ENCODE measurements at regions not wholly inside any gene's neighbourhood (a gene's known extent, or its start where the extent isn't known, plus 50 kb on each side); places are given as distances from the start of the nearest gene placed in this dataset.

DNA sequence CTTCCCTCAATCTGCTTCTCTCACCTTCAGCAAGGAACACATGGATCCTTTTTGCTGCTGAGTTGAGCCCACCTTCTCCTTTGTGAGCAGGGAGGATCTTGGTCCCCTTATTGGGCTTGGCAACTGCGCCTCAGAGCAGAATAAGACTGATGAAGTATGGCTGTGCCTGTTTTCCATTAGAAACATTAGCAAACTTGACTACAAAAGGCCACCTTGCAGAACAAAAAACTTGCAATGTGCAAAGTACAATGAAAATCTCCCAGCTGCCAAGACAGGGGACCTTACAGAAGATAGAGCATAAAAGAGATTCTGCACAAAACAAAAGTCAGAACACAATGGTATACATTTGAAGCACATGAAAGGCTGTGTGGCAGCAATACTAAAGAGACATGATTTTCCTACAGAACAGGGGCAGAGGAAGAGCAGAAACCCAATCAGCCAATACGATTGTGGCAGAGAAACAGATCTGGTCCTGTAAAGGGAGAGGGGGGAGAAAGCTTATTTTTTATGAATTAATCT, 173.5 kb upstream of the SNX19 start:
- no peak for FAIRE-seq
- 62 to 75% (median 68%) methylated on average over 2 of the region's 2 CpGs for WGBS, 3 donors

DNA sequence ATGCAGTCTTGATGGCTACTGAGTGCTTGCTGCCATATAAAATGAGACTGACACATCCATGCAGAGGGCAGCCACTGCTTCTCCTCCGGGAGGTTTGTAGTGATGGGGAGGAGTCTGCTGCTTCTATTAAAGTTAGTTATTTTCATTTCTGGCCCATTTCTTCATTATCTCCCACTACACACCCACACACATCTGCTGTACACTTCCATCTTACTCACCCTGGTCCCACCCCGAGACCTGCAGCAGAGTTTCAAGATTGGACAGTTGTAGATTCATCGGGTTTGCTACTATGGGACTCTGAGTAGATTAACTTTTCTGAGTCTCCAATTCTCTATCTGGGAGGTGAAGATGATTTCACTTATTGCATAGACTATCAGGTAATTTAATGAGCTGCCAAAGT, 176.2 kb upstream of the SNX19 start:
- H3K4me3 ChIP-seq (ENCODE audit: low read depth in 1 of 3, low read length in 3 of 3): no peak overlapping the region
- FAIRE-seq: no peak
- no peak overlapping the region for H3K27ac ChIP-seq (ENCODE audit: low read depth in 1 of 3, low read length in 2 of 3)
- DNase-seq: no peak
- 86 to 89% (median 88%) methylated on average over 3 of the region's 3 CpGs for WGBS, 3 donors
- H3K9me3 ChIP-seq (ENCODE audit: control insufficient read depth in 2 of 2, insufficient read depth in 1 of 2, low read depth in 1 of 2, low read length in 1 of 2): no peaks in the 10 kb centered on the region
- no peaks in the 10 kb centered on the region for H3K36me3 ChIP-seq (ENCODE audit: control insufficient read depth in 3 of 3, insufficient read depth in 2 of 3, low read depth in 1 of 3, low read length in 3 of 3)
- peaks cover 0 to 2% (median 0%) of the 10 kb centered on the region in 3 donors for H3K27me3 ChIP-seq (ENCODE audit: control insufficient read depth in 3 of 3, insufficient read depth in 3 of 3, low read length in 3 of 3)
- H3K4me1 ChIP-seq (ENCODE audit: control insufficient read depth in 3 of 3, insufficient read depth in 2 of 3, low read depth in 1 of 3, low read length in 2 of 3): no peaks in the 10 kb centered on the region

More for the DNA sequence above, 173.5 kb upstream of the SNX19 start:
- H3K27me3 ChIP-seq (ENCODE audit: control insufficient read depth in 3 of 3, insufficient read depth in 3 of 3, low read length in 3 of 3): peaks cover 0 to 2% (median 0%) of the 10 kb centered on the region in 3 donors
- H3K27ac ChIP-seq (ENCODE audit: low read depth in 1 of 3, low read length in 2 of 3): no peak overlapping the region
- DNase-seq: no peak
- H3K4me1 ChIP-seq (ENCODE audit: control insufficient read depth in 3 of 3, insufficient read depth in 2 of 3, low read depth in 1 of 3, low read length in 2 of 3): no peaks in the 10 kb centered on the region
- no peaks in the 10 kb centered on the region for H3K36me3 ChIP-seq (ENCODE audit: control insufficient read depth in 3 of 3, insufficient read depth in 2 of 3, low read depth in 1 of 3, low read length in 3 of 3)
- H3K4me3 ChIP-seq (ENCODE audit: low read depth in 1 of 3, low read length in 3 of 3): no peak overlapping the region
- H3K9me3 ChIP-seq (ENCODE audit: control insufficient read depth in 2 of 2, insufficient read depth in 1 of 2, low read depth in 1 of 2, low read length in 1 of 2): peaks cover 0 to 5% of the 10 kb centered on the region in 2 donors

DNA sequence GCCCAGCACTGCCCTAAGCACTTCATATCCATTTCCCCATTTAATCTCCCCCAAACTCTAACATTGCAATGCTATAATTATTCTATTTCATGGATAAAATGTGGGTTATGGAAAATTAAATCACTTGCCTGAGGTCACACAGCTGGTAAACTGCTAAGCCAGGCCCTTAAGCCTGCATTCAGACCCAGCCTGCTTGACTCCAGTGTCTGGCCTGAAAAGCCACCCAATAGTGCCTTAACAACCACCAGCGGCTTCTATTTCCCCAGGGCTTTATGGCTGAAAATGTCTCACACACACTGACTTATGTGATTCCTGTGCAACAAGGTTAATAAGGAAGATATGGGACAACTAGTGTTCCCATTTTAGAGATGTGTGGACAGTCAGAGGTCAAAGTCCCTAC, 178.5 kb upstream of the SNX19 start:
- DNase-seq: no peak
- Histone ChIP-seq H3K27ac (ENCODE audit: low read depth in 1 of 3, low read length in 2 of 3) (no peak overlapping the region), H3K27me3 (ENCODE audit: control insufficient read depth in 3 of 3, insufficient read depth in 3 of 3, low read length in 3 of 3) (peaks cover 0 to 2% (median 0%) of the 10 kb centered on the region in 3 donors), H3K9me3 (ENCODE audit: control insufficient read depth in 2 of 2, insufficient read depth in 1 of 2, low read depth in 1 of 2, low read length in 1 of 2) (no peaks in the 10 kb centered on the region), H3K36me3 (ENCODE audit: control insufficient read depth in 3 of 3, insufficient read depth in 2 of 3, low read depth in 1 of 3, low read length in 3 of 3) (no peaks in the 10 kb centered on the region), H3K4me1 (ENCODE audit: control insufficient read depth in 3 of 3, insufficient read depth in 2 of 3, low read depth in 1 of 3, low read length in 2 of 3) (no peaks in the 10 kb centered on the region), H3K4me3 (ENCODE audit: low read depth in 1 of 3, low read length in 3 of 3) (no peak overlapping the region)
- 82 to 86% (median 86%) methylated on average over 1 of the region's 1 CpG for WGBS, 3 donors
- FAIRE-seq: no peak

DNA sequence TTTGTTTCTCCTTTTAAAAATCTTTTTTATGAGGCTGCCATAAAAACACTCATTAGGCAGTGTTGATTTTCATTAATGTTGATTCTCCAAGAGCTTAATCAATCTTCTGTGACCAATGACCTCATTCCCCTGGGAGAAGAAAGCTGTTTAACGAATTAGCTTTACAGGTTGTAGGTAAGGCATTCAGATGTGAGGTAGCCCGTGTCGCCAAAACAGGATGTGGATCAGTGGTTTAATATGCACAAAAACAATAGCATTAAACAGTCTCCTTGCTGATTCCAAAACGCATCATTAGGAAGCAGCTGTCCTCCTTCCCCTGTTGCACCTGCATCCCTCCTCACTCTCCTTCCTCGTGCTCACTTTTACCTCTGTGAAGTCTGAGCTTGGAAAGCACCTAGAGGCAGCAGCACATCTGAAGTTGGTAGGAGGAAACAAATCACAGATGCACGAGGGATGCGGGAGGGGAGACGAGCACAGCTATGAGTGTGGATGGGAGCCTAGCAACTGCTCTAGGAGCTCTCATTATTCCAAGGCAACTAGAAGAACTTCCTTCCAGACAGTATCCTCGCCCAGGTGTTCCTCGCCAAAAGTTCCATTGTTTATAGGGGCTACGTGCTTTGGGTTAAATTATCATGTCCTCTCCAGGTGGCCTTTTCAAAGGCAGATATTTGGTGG, 179.4 kb upstream of the SNX19 start:
- Histone ChIP-seq H3K27me3 (ENCODE audit: control insufficient read depth in 3 of 3, insufficient read depth in 3 of 3, low read length in 3 of 3) (peaks cover 0 to 2% (median 0%) of the 10 kb centered on the region in 3 donors), H3K9me3 (ENCODE audit: control insufficient read depth in 2 of 2, insufficient read depth in 1 of 2, low read depth in 1 of 2, low read length in 1 of 2) (no peaks in the 10 kb centered on the region), H3K36me3 (ENCODE audit: control insufficient read depth in 3 of 3, insufficient read depth in 2 of 3, low read depth in 1 of 3, low read length in 3 of 3) (no peaks in the 10 kb centered on the region), H3K4me1 (ENCODE audit: control insufficient read depth in 3 of 3, insufficient read depth in 2 of 3, low read depth in 1 of 3, low read length in 2 of 3) (no peaks in the 10 kb centered on the region), H3K27ac (ENCODE audit: low read depth in 1 of 3, low read length in 2 of 3) (no peak overlapping the region), H3K4me3 (ENCODE audit: low read depth in 1 of 3, low read length in 3 of 3) (no peak overlapping the region)
- no peak for FAIRE-seq
- no peak for DNase-seq
- WGBS, 3 donors: 65 to 71% (median 65%) methylated on average over 11 of the region's 11 CpGs

DNA sequence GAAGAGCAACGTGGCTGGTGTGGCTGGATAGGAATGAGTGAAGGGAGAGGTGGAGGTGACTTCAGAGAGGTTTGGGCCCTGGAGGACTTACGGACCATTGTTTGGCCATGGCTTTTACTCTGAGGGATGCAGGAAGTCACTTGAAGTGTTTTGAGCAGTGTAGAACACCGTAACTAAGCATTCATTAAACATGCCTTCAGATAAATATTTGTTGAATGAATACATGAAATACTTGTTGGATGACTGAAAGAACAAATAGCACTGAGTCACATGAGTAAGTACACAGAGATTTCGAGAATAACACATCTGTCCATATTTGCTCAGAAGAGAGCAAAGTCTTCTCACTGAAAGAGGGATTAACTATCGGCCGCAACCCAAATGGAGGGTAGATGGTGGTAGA, 182.7 kb upstream of the SNX19 start:
- H3K4me3 ChIP-seq (ENCODE audit: low read depth in 1 of 3, low read length in 3 of 3): no peak overlapping the region
- H3K27ac ChIP-seq (ENCODE audit: low read depth in 1 of 3, low read length in 2 of 3): no peak overlapping the region
- 42 to 62% (median 45%) methylated on average over 6 of the region's 6 CpGs for WGBS, 3 donors
- no peaks in the 10 kb centered on the region for H3K4me1 ChIP-seq (ENCODE audit: control insufficient read depth in 3 of 3, insufficient read depth in 2 of 3, low read depth in 1 of 3, low read length in 2 of 3)
- H3K36me3 ChIP-seq (ENCODE audit: control insufficient read depth in 3 of 3, insufficient read depth in 2 of 3, low read depth in 1 of 3, low read length in 3 of 3): no peaks in the 10 kb centered on the region
- no peaks in the 10 kb centered on the region for H3K9me3 ChIP-seq (ENCODE audit: control insufficient read depth in 2 of 2, insufficient read depth in 1 of 2, low read depth in 1 of 2, low read length in 1 of 2)
- H3K27me3 ChIP-seq (ENCODE audit: control insufficient read depth in 3 of 3, insufficient read depth in 3 of 3, low read length in 3 of 3): no peaks in the 10 kb centered on the region
- no peak for FAIRE-seq
- DNase-seq: no peak

DNA sequence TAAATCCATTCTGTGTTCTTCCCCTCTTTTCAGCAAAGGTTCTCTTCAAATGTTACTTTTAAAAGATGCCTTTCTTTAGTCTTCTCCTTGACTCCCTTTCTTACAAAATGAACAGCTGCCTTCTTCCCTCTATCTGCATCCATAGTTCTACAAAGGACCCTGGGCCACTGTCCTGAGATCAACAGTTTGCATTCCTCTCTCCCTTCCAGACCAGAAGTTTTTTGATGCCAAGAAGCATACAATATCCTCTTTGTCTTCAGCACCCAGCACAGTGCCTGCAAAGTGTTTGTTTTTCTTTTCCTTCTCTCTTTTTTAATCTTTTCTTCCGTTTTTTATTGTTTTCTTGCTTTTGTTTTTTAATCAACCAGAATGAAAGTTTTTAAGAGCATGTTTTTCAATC, 183.5 kb upstream of the SNX19 start:
- Histone ChIP-seq H3K27ac (ENCODE audit: low read depth in 1 of 3, low read length in 2 of 3) (no peak overlapping the region), H3K4me3 (ENCODE audit: low read depth in 1 of 3, low read length in 3 of 3) (no peak overlapping the region), H3K36me3 (ENCODE audit: control insufficient read depth in 3 of 3, insufficient read depth in 2 of 3, low read depth in 1 of 3, low read length in 3 of 3) (no peaks in the 10 kb centered on the region), H3K27me3 (ENCODE audit: control insufficient read depth in 3 of 3, insufficient read depth in 3 of 3, low read length in 3 of 3) (no peaks in the 10 kb centered on the region), H3K9me3 (ENCODE audit: control insufficient read depth in 2 of 2, insufficient read depth in 1 of 2, low read depth in 1 of 2, low read length in 1 of 2) (no peaks in the 10 kb centered on the region), H3K4me1 (ENCODE audit: control insufficient read depth in 3 of 3, insufficient read depth in 2 of 3, low read depth in 1 of 3, low read length in 2 of 3) (no peaks in the 10 kb centered on the region)
- 8 to 51% (median 17%) methylated on average over 1 of the region's 1 CpG for WGBS, 3 donors
- FAIRE-seq (no peak), DNase-seq (no peak)

DNA sequence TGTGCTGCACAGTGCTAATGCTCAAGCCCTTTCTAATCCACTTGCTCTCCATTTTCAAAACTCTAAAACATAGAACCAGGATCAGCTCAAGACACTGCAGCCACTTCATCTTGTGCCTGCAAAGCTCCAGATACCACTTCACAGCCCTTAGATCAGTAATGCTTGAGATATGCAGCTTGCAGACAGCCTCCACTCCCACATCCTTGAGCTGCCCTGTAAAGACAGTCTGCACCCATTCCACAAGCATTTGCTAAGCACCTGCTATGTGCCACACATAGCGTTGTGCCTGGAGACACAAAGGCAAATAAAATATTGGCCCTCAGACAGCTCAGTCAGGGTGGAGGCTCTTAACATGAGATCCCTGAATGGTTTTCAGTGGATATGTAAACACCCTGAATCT, 192.5 kb upstream of the SNX19 start:
- no peak for DNase-seq
- H3K27me3 ChIP-seq (ENCODE audit: control insufficient read depth in 3 of 3, insufficient read depth in 3 of 3, low read length in 3 of 3): no peaks in the 10 kb centered on the region
- no peaks in the 10 kb centered on the region for H3K4me1 ChIP-seq (ENCODE audit: control insufficient read depth in 3 of 3, insufficient read depth in 2 of 3, low read depth in 1 of 3, low read length in 2 of 3)
- FAIRE-seq: no peak
- H3K27ac ChIP-seq (ENCODE audit: low read depth in 1 of 3, low read length in 2 of 3): no peak overlapping the region
- no peak overlapping the region for H3K4me3 ChIP-seq (ENCODE audit: low read depth in 1 of 3, low read length in 3 of 3)
- peaks cover 0 to 15% of the 10 kb centered on the region in 2 donors for H3K9me3 ChIP-seq (ENCODE audit: control insufficient read depth in 2 of 2, insufficient read depth in 1 of 2, low read depth in 1 of 2, low read length in 1 of 2)
- WGBS, 3 donors: 65 to 90% (median 69%) methylated on average over 1 of the region's 1 CpG
- no peaks in the 10 kb centered on the region for H3K36me3 ChIP-seq (ENCODE audit: control insufficient read depth in 3 of 3, insufficient read depth in 2 of 3, low read depth in 1 of 3, low read length in 3 of 3)

DNA sequence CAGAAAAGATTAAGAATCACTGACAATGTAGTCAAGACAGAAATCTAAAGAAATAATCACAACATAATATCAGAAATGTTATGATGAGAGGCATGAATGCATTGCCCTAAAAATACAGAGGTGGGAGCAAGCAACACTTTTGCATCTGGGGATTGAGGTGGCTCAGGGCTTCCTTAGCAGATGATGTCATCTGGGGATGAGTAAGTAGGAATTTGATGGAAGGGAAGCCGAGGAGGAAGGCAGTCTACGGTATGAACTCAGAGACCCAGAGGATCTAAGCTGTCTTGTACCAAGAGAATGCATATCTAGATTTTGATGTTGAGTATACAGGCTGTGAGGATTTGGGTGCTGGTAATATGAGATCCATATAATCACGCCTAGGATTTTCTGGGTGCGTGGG, 193.0 kb upstream of the SNX19 start:
- Histone ChIP-seq H3K27me3 (ENCODE audit: control insufficient read depth in 3 of 3, insufficient read depth in 3 of 3, low read length in 3 of 3) (no peaks in the 10 kb centered on the region), H3K4me3 (ENCODE audit: low read depth in 1 of 3, low read length in 3 of 3) (no peak overlapping the region), H3K4me1 (ENCODE audit: control insufficient read depth in 3 of 3, insufficient read depth in 2 of 3, low read depth in 1 of 3, low read length in 2 of 3) (no peaks in the 10 kb centered on the region), H3K9me3 (ENCODE audit: control insufficient read depth in 2 of 2, insufficient read depth in 1 of 2, low read depth in 1 of 2, low read length in 1 of 2) (peaks cover 0 to 15% of the 10 kb centered on the region in 2 donors), H3K27ac (ENCODE audit: low read depth in 1 of 3, low read length in 2 of 3) (no peak overlapping the region), H3K36me3 (ENCODE audit: control insufficient read depth in 3 of 3, insufficient read depth in 2 of 3, low read depth in 1 of 3, low read length in 3 of 3) (no peaks in the 10 kb centered on the region)
- WGBS, 3 donors: 66 to 74% (median 73%) methylated on average over 4 of the region's 4 CpGs
- FAIRE-seq (no peak), DNase-seq (no peak)

DNA sequence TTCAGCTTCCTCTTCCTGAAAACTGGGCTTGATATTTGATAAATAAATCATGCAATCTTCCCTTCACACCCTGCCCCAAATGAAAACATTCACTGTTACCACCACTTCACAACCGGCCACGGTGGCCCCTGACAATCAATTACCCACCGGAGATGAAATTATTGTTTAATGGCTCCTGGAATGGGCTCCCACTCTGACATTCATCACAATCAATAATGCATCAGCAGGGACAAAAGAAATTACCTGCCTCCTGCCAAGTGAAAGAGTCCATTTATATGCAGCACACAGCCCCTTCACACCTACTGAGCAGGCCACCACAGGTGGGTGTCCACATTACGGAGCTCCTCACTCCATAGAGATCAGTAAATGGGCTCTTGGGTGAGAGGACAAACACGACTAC, 193.5 kb upstream of the SNX19 start:
- no peak overlapping the region for H3K4me3 ChIP-seq (ENCODE audit: low read depth in 1 of 3, low read length in 3 of 3)
- H3K27me3 ChIP-seq (ENCODE audit: control insufficient read depth in 3 of 3, insufficient read depth in 3 of 3, low read length in 3 of 3): no peaks in the 10 kb centered on the region
- H3K4me1 ChIP-seq (ENCODE audit: control insufficient read depth in 3 of 3, insufficient read depth in 2 of 3, low read depth in 1 of 3, low read length in 2 of 3): no peaks in the 10 kb centered on the region
- DNase-seq (no peak), FAIRE-seq (no peak)
- no peaks in the 10 kb centered on the region for H3K36me3 ChIP-seq (ENCODE audit: control insufficient read depth in 3 of 3, insufficient read depth in 2 of 3, low read depth in 1 of 3, low read length in 3 of 3)
- peaks cover 0 to 15% of the 10 kb centered on the region in 2 donors for H3K9me3 ChIP-seq (ENCODE audit: control insufficient read depth in 2 of 2, insufficient read depth in 1 of 2, low read depth in 1 of 2, low read length in 1 of 2)
- H3K27ac ChIP-seq (ENCODE audit: low read depth in 1 of 3, low read length in 2 of 3): no peak overlapping the region
- 67 to 88% (median 83%) methylated on average over 5 of the region's 5 CpGs for WGBS, 3 donors
